Activated naive CD4-positive, alpha-beta T cell treated with anti-CD3 and anti-CD28 coated beads, Interleukin-2, amount 50 U/mL, for 24 hours (primary cell): ENCODE measurements at regions not wholly inside any gene's neighbourhood (a gene's known extent, or its start where the extent isn't known, plus 50 kb on each side); places are given as distances from the start of the nearest gene placed in this dataset.
"Not testable (repeated sequence)": the region's sequence is repeated elsewhere in the genome, so short reads cannot be mapped to it uniquely, and the experiment has no call there.

Experiments used
- H3K27ac Mint-ChIP-seq: one replicate; pipeline ENCODE4 v1.8.0; 2021; ENCODE audit warnings: mild to moderate bottlenecking, mixed read lengths
- H3K27me3 Mint-ChIP-seq: one replicate; pipeline ENCODE4 v1.8.0; 2021; ENCODE audit warnings: mixed read lengths
- H3K36me3 Mint-ChIP-seq: one replicate; pipeline ENCODE4 v1.8.0; 2021; ENCODE audit warnings: mixed read lengths
- H3K4me1 Mint-ChIP-seq: one replicate; pipeline ENCODE4 v1.8.0; 2021; ENCODE audit warnings: mixed read lengths
- H3K4me3 Mint-ChIP-seq: one replicate; pipeline ENCODE4 v1.8.0; 2021; ENCODE audit warnings: mild to moderate bottlenecking, mixed read lengths
- H3K9me3 Mint-ChIP-seq: one replicate; pipeline ENCODE4 v1.8.0; 2021; ENCODE audit warnings: mixed read lengths

- not testable (repeated sequence) for H3K27me3 Mint-ChIP-seq, H3K4me3 Mint-ChIP-seq, H3K27ac Mint-ChIP-seq, H3K36me3 Mint-ChIP-seq, H3K4me1 Mint-ChIP-seq, H3K9me3 Mint-ChIP-seq
Observed at GRCh38 chr6:57946084-57946768, 628.8 kb downstream of the PRIM2 start.

- H3K9me3 Mint-ChIP-seq, H3K4me1 Mint-ChIP-seq, H3K36me3 Mint-ChIP-seq, H3K4me3 Mint-ChIP-seq, H3K27ac Mint-ChIP-seq, H3K27me3 Mint-ChIP-seq: not testable (repeated sequence)
Observed at GRCh38 chr6:57946769-57947091, 629.3 kb downstream of the PRIM2 start.

- not testable (repeated sequence) for H3K4me3 Mint-ChIP-seq, H3K27me3 Mint-ChIP-seq, H3K4me1 Mint-ChIP-seq, H3K27ac Mint-ChIP-seq, H3K9me3 Mint-ChIP-seq, H3K36me3 Mint-ChIP-seq
Observed at GRCh38 chr6:57948481-57948880, 631.1 kb downstream of the PRIM2 start.

- not testable (repeated sequence) for H3K4me3 Mint-ChIP-seq, H3K4me1 Mint-ChIP-seq, H3K9me3 Mint-ChIP-seq, H3K27me3 Mint-ChIP-seq, H3K36me3 Mint-ChIP-seq, H3K27ac Mint-ChIP-seq
Observed at GRCh38 chr6:57950430-57950829, 633.0 kb downstream of the PRIM2 start.

DNA sequence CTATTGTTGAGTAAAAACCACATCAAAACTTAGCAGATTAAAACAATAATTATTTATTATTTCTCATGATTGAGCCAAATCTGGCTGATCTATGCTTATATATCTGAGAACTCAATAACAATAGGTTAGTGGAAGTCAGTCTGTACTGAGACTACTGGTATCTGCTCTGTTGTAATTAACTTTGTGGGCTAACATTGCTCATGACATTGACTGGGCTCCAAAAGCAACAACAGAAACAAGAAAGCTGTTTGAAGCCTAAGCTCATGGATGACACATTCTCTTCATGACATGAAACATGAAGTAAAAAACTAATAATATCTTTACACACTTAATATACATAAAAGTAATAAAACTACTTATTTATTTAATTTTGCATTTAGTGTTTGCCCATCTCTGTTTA lies 649.3 kb downstream of the PRIM2 start:
- not testable (repeated sequence) for H3K9me3 Mint-ChIP-seq, H3K27me3 Mint-ChIP-seq, H3K36me3 Mint-ChIP-seq

DNA sequence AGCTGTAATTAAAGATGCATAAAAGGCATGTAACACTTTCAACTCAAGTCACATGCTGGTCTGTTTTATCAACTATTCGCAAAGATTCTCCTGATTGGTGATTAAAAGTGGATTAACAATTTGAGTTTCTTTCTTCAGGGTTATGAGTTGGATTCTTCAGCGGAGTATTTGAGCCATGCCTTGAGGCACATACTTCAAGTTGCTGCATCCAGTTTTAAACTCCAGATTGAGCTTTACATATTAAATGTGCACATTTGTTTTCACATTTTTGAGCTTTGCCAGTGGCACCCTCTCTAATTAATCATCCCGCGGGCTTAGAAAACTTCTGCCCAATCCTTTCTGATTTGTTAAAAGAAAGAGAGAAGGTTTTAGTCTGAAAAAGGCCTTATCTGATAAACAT lies 654.5 kb downstream of the PRIM2 start:
- H3K27me3 Mint-ChIP-seq, result peaks cover 13% of the 10 kb centered on the region
- H3K9me3 Mint-ChIP-seq, H3K27ac Mint-ChIP-seq, H3K4me1 Mint-ChIP-seq, H3K4me3 Mint-ChIP-seq, H3K36me3 Mint-ChIP-seq: not testable (repeated sequence)

More for the DNA sequence above, 649.3 kb downstream of the PRIM2 start:
- not testable (repeated sequence) for H3K4me3 Mint-ChIP-seq, H3K27ac Mint-ChIP-seq, H3K4me1 Mint-ChIP-seq

DNA sequence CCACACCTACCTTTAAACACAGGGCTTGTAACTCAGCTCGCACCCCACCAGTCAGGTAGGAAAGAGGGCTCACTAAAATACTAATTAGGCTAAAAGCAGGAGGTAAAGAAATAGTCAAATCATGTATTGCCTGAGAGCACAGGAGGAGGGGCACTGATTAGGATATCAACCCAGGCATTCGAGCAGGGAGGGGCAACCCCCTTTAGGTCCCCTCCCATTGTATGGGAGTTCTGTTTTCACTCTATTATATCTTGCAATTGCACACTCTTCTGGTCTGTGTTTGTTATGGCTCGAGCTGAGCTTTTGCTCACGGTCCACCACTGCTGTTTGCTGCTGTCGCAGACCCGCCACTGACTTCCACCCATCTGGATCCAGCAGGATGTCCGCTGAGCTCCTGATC lies 657.2 kb downstream of the PRIM2 start:
- H3K4me3 Mint-ChIP-seq, result no peak overlapping the region
- H3K4me1 Mint-ChIP-seq, result no peaks in the 10 kb centered on the region
- H3K36me3 Mint-ChIP-seq, result no peaks in the 10 kb centered on the region
- no peak overlapping the region for H3K27ac Mint-ChIP-seq
- peaks cover 8% of the 10 kb centered on the region for H3K27me3 Mint-ChIP-seq
- no peaks in the 10 kb centered on the region for H3K9me3 Mint-ChIP-seq

GRCh38 chr6:57975127-57975526 lies 657.7 kb downstream of the PRIM2 start:
- H3K4me3 Mint-ChIP-seq, H3K4me1 Mint-ChIP-seq, H3K9me3 Mint-ChIP-seq, H3K27ac Mint-ChIP-seq, H3K27me3 Mint-ChIP-seq, H3K36me3 Mint-ChIP-seq: not testable (repeated sequence)

DNA sequence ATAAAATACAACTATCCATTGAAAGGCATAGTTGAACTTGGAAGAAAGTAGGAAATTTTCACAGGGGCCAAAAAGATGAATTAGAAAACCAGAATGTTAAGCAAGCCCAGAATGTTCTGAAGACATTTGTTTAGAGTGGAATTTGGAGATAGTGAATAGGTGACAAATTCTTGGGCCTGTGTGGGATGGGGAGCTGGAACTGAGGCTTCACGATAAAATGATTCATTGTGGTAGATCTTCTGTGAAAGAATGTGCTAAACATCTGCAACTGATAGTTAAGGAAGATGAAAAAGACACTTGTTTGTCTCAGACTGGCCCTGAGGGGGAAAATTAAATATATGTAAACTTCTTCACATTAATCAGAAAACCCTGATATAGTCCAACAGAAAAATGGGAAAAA lies 658.9 kb downstream of the PRIM2 start:
- not testable (repeated sequence) for H3K27ac Mint-ChIP-seq, H3K9me3 Mint-ChIP-seq, H3K27me3 Mint-ChIP-seq, H3K4me1 Mint-ChIP-seq, H3K4me3 Mint-ChIP-seq, H3K36me3 Mint-ChIP-seq

- H3K36me3 Mint-ChIP-seq, H3K27ac Mint-ChIP-seq, H3K4me3 Mint-ChIP-seq, H3K4me1 Mint-ChIP-seq, H3K9me3 Mint-ChIP-seq, H3K27me3 Mint-ChIP-seq: not testable (repeated sequence)
Observed at GRCh38 chr6:57983603-57984002, 666.2 kb downstream of the PRIM2 start.

DNA sequence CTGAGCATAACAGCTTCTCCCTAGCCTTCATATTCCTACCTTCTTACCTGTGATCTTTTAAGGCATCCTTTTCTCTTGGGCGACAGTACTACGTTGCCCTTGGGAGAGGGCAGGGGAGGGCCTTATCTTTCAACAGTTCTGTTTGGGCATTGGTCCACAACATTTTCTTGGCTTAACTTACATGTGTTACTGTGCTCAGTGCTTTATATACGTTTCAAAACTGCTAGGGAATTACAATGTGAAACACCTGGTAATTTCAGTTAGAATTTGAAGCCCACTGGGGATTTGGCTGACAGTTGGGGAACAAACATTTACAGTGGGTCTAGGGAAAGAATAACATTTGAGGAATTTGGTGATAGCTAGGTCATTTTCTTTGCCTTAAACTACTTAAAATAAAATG lies 667.1 kb downstream of the PRIM2 start:
- not testable (repeated sequence) for H3K4me3 Mint-ChIP-seq, H3K36me3 Mint-ChIP-seq, H3K27me3 Mint-ChIP-seq, H3K4me1 Mint-ChIP-seq, H3K27ac Mint-ChIP-seq, H3K9me3 Mint-ChIP-seq

DNA sequence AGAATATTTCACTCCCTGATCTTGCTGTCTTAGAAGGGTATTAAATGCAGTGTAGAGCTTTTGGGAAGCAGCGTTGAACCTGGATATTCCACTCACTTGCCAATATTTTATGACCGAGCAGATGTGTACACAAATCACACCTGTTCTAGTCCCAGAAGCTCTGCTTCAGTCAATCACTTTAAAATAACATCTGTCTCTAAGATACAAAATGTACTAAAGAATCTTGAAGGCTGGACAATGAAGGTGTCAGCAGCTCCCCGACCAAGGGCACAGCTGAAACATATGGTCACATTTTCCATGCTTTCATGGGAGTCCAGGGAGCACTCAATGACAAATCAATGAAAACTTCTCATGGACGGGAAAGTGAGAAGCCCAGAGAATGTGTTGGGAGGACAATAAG lies 668.3 kb downstream of the PRIM2 start:
- not testable (repeated sequence) for H3K4me3 Mint-ChIP-seq, H3K9me3 Mint-ChIP-seq, H3K27ac Mint-ChIP-seq, H3K4me1 Mint-ChIP-seq, H3K27me3 Mint-ChIP-seq, H3K36me3 Mint-ChIP-seq

DNA sequence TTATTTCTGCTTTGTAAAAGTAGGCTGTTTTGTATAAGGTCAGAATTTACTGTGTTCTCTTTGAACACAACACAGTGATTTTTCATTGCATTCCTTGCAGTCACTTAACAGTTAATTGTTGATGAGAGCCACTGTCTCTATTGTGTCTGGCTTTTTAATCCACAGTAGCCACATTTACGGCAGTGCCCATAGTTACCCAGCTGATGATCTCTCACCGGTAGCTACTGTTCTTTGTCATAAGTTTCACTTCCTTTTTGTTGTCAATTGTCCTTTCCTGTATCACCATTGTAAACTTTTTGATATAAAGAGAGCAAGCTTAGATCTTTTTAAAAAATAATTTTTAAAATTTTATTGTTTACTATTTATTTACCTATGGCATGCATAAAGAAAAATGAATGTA lies 669.2 kb downstream of the PRIM2 start:
- H3K27me3 Mint-ChIP-seq, H3K4me3 Mint-ChIP-seq, H3K27ac Mint-ChIP-seq, H3K9me3 Mint-ChIP-seq, H3K4me1 Mint-ChIP-seq, H3K36me3 Mint-ChIP-seq: not testable (repeated sequence)

GRCh38 chr6:57989520-57990080 lies 672.2 kb downstream of the PRIM2 start:
- not testable (repeated sequence) for H3K36me3 Mint-ChIP-seq, H3K4me3 Mint-ChIP-seq, H3K27ac Mint-ChIP-seq, H3K27me3 Mint-ChIP-seq, H3K9me3 Mint-ChIP-seq, H3K4me1 Mint-ChIP-seq

- not testable (repeated sequence) for H3K4me1 Mint-ChIP-seq
Observed at GRCh38 chr6:57998858-57999619, 681.6 kb downstream of the PRIM2 start.

DNA sequence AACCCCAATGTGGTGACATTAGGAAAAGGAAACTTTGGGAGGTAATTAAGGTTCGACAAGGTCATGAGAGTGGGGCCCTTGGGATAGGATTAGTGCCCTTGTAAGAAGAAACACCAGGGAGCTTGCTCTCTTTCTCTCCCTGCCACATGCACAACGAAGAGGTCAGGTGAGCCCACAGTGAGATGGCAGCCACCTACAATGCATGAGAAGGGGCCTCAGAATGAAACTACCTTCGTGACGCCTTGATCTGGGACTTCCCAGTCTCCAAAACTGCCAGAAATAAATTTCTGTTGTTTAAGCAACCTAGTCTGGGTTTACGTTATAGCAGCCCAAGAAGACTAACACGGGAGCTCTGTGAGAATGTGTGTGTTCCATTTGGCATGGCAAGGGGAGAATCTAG lies 682.8 kb downstream of the PRIM2 start:
- H3K27me3 Mint-ChIP-seq, result peaks cover 14% of the 10 kb centered on the region
- H3K9me3 Mint-ChIP-seq, H3K4me1 Mint-ChIP-seq, H3K4me3 Mint-ChIP-seq, H3K27ac Mint-ChIP-seq, H3K36me3 Mint-ChIP-seq: not testable (repeated sequence)

More at GRCh38 chr6:57998858-57999619, 681.6 kb downstream of the PRIM2 start:
- H3K27me3 Mint-ChIP-seq, result peaks cover 16% of the 10 kb centered on the region
- not testable (repeated sequence) for H3K27ac Mint-ChIP-seq, H3K36me3 Mint-ChIP-seq, H3K4me3 Mint-ChIP-seq, H3K9me3 Mint-ChIP-seq
